Skeletal muscle tissue (tissue), 3 donors: ENCODE measurements at regions not wholly inside any gene's neighbourhood (a gene's known extent, or its start where the extent isn't known, plus 50 kb on each side); places are given as distances from the start of the nearest gene placed in this dataset.

Experiments
- H3K27ac ChIP-seq: one replicate; pipeline ENCODE4 v1.7.0; 2013; ENCODE audit warnings: mild to moderate bottlenecking, low read depth, low read length, inconsistent platforms
- H3K27me3 ChIP-seq, 3 donors: one replicate each; pipeline ENCODE4 v1.7.0; 2013; ENCODE audit warnings: low read length in 3 of 3; ENCODE audit not compliant: control insufficient read depth in 3 of 3, insufficient read depth in 3 of 3
- H3K36me3 ChIP-seq, 3 donors: one replicate each; pipeline ENCODE4 v1.7.0; 2013; ENCODE audit warnings: low read length in 3 of 3; ENCODE audit not compliant: control insufficient read depth in 3 of 3, insufficient read depth in 3 of 3
- H3K4me1 ChIP-seq, 3 donors: one replicate each; pipeline ENCODE4 v1.7.0; 2013; ENCODE audit warnings: low read length in 3 of 3, mild to moderate bottlenecking in 3 of 3; ENCODE audit not compliant: control insufficient read depth in 3 of 3, insufficient read depth in 3 of 3
- H3K4me3 ChIP-seq, 3 donors: one replicate each; pipeline ENCODE4 v1.7.0; 2013; ENCODE audit warnings: low read length in 3 of 3
- H3K9ac ChIP-seq, 3 donors: one replicate each; pipeline ENCODE4 v1.7.0; 2013; ENCODE audit warnings: low read length in 3 of 3, mild to moderate bottlenecking in 3 of 3, moderate library complexity in 2 of 3, low read depth in 1 of 3
- H3K9me3 ChIP-seq, 3 donors: one replicate each; pipeline ENCODE4 v1.7.0; 2013; ENCODE audit warnings: low read length in 3 of 3; ENCODE audit not compliant: control insufficient read depth in 3 of 3
- donor health status: Osteomylitis.

DNA sequence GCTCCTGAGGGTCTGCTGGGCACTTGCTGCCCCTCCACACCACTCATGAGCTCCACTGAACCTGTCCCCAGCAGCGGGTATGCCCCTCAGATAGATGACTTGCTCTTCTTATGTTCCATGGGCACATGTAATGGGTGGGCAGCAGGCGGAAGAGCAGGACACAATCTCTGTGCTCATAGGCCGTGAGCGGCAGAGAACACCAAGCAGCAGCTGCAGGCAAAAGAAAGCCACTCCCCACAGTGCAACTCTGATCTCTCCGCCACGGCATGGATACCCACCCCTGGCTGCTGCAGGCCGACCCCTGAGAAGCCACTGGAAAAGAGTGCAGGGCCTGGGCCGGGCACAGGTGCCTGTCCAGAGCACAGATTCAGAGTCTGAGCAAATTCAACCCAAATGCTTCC is 135.2 kb upstream of the RUNX3 start:
- Histone ChIP-seq H3K9me3 (no peaks in the 10 kb centered on the region), H3K27me3 (peaks cover 0 to 10% (median 0%) of the 10 kb centered on the region in 3 donors), H3K4me1 (no peaks in the 10 kb centered on the region), H3K4me3 (no peak overlapping the region), H3K36me3 (no peaks in the 10 kb centered on the region), H3K27ac (no peak overlapping the region), H3K9ac (no peak overlapping the region)

GRCh38 chr1:25064465-25065240 is 134.6 kb upstream of the RUNX3 start:
- H3K9me3 ChIP-seq = no peaks in the 10 kb centered on the region
- H3K4me3 ChIP-seq = no peak overlapping the region
- H3K36me3 ChIP-seq = no peaks in the 10 kb centered on the region
- no peak overlapping the region for H3K9ac ChIP-seq
- peaks cover 0 to 10% (median 0%) of the 10 kb centered on the region in 3 donors for H3K27me3 ChIP-seq
- no peak overlapping the region for H3K27ac ChIP-seq
- H3K4me1 ChIP-seq = no peaks in the 10 kb centered on the region

- Histone ChIP-seq H3K27me3 (peaks cover 0 to 10% (median 0%) of the 10 kb centered on the region in 3 donors), H3K4me1 (no peaks in the 10 kb centered on the region), H3K27ac (no peak overlapping the region), H3K9me3 (no peaks in the 10 kb centered on the region), H3K9ac (no peak overlapping the region), H3K4me3 (no peak overlapping the region), H3K36me3 (no peaks in the 10 kb centered on the region)
These were observed 133.7 kb upstream of the RUNX3 start for GRCh38 chr1:25063591-25064416.

DNA sequence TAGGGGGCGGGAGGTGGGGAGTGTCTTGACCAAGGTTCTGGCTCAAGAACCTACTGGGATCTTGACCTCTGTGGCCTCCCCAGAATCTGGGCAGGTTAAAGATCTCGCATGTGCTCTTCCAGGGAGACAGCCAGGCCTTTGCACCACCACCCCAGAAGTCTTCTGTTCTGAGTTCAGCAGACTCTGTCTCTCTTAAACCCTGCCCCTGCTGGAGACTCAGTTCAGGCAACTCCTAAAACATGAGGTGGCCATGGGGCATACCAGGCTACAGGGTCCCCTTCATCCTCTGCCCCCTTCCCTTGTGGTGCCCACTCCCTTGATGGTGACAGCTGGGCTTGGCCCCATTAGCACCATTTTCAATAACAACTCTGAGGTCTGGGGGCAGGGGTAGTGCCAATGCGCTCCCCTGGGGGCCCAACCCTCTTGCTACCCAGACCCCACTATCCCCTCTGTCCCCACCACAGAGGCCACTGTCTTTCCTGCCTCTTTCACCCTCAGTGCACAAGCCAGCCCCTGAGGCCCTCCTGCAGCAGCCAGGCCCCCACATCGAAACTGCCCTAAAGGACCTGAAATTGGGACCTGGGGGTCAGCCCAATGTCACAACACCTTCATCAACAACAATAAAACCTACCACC is 132.7 kb upstream of the RUNX3 start:
- Histone ChIP-seq H3K9ac (no peak overlapping the region), H3K27ac (no peak overlapping the region), H3K27me3 (peaks cover 0 to 11% (median 0%) of the 10 kb centered on the region in 3 donors), H3K4me3 (no peak overlapping the region), H3K9me3 (no peaks in the 10 kb centered on the region), H3K36me3 (no peaks in the 10 kb centered on the region), H3K4me1 (no peaks in the 10 kb centered on the region)

DNA sequence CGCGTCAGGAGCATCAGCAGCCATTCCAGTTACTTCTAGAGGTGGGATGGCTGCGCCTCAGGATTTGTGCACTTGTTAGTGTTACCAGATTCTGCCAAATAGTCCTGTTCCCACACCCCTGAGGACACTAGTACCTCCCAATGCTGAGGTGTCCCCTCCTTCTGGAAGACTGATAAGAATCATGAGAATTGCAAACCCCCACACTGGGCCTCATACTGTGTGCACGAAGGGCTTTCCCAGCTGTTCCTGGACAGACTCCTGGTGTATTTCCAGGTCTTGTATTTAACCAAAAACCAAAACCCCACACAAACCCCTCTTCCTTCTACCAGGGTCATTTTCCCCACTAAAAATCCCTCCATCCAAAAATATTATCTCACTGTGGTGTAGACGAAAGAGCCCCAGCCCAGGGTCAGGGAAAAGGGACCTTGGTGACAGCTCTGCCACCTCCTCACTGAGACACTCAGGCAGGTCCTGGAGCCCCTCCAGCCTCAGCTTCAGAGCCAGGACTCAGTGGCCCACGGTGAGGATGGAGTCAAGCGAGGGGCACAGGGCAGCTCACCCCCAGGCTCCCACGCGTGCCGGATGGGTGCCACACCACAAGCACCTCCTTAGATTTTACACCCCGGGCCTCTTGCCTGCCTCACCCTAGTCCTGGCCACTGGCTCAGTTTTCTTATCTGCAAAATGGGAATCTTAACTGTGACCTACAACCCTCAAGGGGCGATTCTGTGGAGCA is 131.4 kb upstream of the RUNX3 start:
- H3K27me3 ChIP-seq = peaks cover 0 to 15% (median under 1%) of the 10 kb centered on the region in 3 donors
- H3K4me3 ChIP-seq = no peak overlapping the region
- H3K27ac ChIP-seq = no peak overlapping the region
- H3K4me1 ChIP-seq = no peaks in the 10 kb centered on the region
- no peak overlapping the region for H3K9ac ChIP-seq
- H3K36me3 ChIP-seq = no peaks in the 10 kb centered on the region
- H3K9me3 ChIP-seq = no peaks in the 10 kb centered on the region

- Histone ChIP-seq H3K9me3 (no peaks in the 10 kb centered on the region), H3K4me1 (no peaks in the 10 kb centered on the region), H3K9ac (no peak overlapping the region), H3K4me3 (no peak overlapping the region), H3K27ac (no peak overlapping the region), H3K27me3 (peaks cover 5 to 30% (median 16%) of the 10 kb centered on the region in 3 donors), H3K36me3 (no peaks in the 10 kb centered on the region)
These were observed 127.1 kb upstream of the RUNX3 start for GRCh38 chr1:25057188-25057587.

- H3K9me3 ChIP-seq = no peaks in the 10 kb centered on the region
- H3K4me3 ChIP-seq = no peak overlapping the region
- H3K36me3 ChIP-seq = no peaks in the 10 kb centered on the region
- H3K27me3 ChIP-seq = peaks cover 5 to 29% (median 16%) of the 10 kb centered on the region in 3 donors
- no peak overlapping the region for H3K27ac ChIP-seq
- H3K9ac ChIP-seq = no peak overlapping the region
- no peaks in the 10 kb centered on the region for H3K4me1 ChIP-seq
These were observed 126.5 kb upstream of the RUNX3 start for GRCh38 chr1:25056536-25056935.

GRCh38 chr1:25055961-25056360 is 125.9 kb upstream of the RUNX3 start:
- no peak overlapping the region for H3K4me3 ChIP-seq
- H3K27ac ChIP-seq = no peak overlapping the region
- H3K27me3 ChIP-seq = peaks cover 5 to 25% (median 16%) of the 10 kb centered on the region in 3 donors
- no peaks in the 10 kb centered on the region for H3K9me3 ChIP-seq
- H3K4me1 ChIP-seq = peaks cover 0 to 2% (median 2%) of the 10 kb centered on the region in 3 donors
- no peaks in the 10 kb centered on the region for H3K36me3 ChIP-seq
- H3K9ac ChIP-seq = no peak overlapping the region

DNA sequence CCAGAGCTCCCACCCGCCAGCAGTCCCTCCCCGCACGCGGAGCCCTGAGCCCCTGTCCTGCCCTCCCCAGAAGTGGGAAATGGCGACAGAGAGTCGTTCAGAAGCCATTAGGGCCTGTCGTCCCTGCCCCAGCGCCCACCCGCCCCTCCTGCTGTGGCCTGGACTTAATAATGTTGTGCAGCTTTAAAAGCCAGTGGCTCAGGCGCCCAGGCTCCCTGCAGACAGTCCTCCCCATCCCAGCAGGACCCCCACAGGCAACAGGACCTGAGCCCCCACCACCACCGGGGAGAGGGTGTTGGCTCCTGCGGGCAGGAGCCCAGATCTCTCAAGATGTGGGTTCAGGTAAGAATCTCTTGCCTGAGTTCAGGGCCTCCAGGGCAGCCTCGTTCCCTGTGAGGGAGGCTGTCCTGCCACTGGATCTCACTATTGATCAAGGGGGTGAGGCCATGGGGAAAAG is 125.3 kb upstream of the RUNX3 start:
- H3K36me3 ChIP-seq = no peaks in the 10 kb centered on the region
- no peak overlapping the region for H3K27ac ChIP-seq
- H3K9ac ChIP-seq = no peak overlapping the region
- H3K4me3 ChIP-seq = no peak overlapping the region
- H3K4me1 ChIP-seq = peaks cover 0 to 8% (median 5%) of the 10 kb centered on the region in 3 donors
- H3K9me3 ChIP-seq = no peaks in the 10 kb centered on the region
- H3K27me3 ChIP-seq = peaks cover 5 to 25% (median 16%) of the 10 kb centered on the region in 3 donors
